RWPE1 (cell line): ENCODE measurements at regions not wholly inside any gene's neighbourhood (a gene's known extent, or its start where the extent isn't known, plus 50 kb on each side); places are given as distances from the start of the nearest gene placed in this dataset.

ENCODE experiments used
- CTCF ChIA-PET: fragments of 350-600 bp; sonication (Branson Sonifier 250); formaldehyde crosslinking; extraction: SDS; loops from one replicate; lab custom pipeline; 2021; lab: Yijun Ruan, JAX
- POLR2A ChIA-PET: fragments of 400-600 bp; formaldehyde crosslinking; extraction: SDS; loops from one replicate; lab custom pipeline; 2020; ENCODE audit warnings: antibody characterized with exemption; ENCODE audit not compliant: low non-redundant PET; lab: Yijun Ruan, JAX
- DNase-seq: peaks from one replicate; pipeline ENCODE4 v3.0.0; 2012; ENCODE audit warnings: low spot score
- H3K27ac ChIP-seq: fragments of 450-650 bp; 2 replicates; pipeline ENCODE4 v1.5.1; 2017
- TF ChIP-seq, protein P1 (sequence below): fragments of 450-650 bp; conservative IDR thresholded peaks from 2 replicates; pipeline ENCODE4 v1.5.1; 2017; ENCODE audit warnings: low read depth, mild to moderate bottlenecking

- no peak overlapping the region for H3K27ac ChIP-seq
- POLR2A ChIA-PET, result no interaction called here
- TF ChIP-seq, protein P1, sequence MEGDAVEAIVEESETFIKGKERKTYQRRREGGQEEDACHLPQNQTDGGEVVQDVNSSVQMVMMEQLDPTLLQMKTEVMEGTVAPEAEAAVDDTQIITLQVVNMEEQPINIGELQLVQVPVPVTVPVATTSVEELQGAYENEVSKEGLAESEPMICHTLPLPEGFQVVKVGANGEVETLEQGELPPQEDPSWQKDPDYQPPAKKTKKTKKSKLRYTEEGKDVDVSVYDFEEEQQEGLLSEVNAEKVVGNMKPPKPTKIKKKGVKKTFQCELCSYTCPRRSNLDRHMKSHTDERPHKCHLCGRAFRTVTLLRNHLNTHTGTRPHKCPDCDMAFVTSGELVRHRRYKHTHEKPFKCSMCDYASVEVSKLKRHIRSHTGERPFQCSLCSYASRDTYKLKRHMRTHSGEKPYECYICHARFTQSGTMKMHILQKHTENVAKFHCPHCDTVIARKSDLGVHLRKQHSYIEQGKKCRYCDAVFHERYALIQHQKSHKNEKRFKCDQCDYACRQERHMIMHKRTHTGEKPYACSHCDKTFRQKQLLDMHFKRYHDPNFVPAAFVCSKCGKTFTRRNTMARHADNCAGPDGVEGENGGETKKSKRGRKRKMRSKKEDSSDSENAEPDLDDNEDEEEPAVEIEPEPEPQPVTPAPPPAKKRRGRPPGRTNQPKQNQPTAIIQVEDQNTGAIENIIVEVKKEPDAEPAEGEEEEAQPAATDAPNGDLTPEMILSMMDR, result no peak
- CTCF ChIA-PET, result no interaction called here
- DNase-seq, result no peak
These were observed 288.0 kb upstream of the SLC10A2 start for GRCh38 chr13:103354171-103354570.

- peak; percentile 8 for DNase-seq
- POLR2A ChIA-PET, result no interaction called here
- H3K27ac ChIP-seq, result no peak overlapping the region
- TF ChIP-seq, protein P1, result no peak
- CTCF ChIA-PET, result no interaction called here
These were observed 285.0 kb upstream of the SLC10A2 start for GRCh38 chr13:103351035-103351828.

GRCh38 chr13:103350147-103350546 is 283.9 kb upstream of the SLC10A2 start:
- TF ChIP-seq, protein P1, result no peak
- ChIA-PET CTCF (no interaction called here), POLR2A (no interaction called here)
- DNase-seq, result no peak
- no peak overlapping the region for H3K27ac ChIP-seq

DNA sequence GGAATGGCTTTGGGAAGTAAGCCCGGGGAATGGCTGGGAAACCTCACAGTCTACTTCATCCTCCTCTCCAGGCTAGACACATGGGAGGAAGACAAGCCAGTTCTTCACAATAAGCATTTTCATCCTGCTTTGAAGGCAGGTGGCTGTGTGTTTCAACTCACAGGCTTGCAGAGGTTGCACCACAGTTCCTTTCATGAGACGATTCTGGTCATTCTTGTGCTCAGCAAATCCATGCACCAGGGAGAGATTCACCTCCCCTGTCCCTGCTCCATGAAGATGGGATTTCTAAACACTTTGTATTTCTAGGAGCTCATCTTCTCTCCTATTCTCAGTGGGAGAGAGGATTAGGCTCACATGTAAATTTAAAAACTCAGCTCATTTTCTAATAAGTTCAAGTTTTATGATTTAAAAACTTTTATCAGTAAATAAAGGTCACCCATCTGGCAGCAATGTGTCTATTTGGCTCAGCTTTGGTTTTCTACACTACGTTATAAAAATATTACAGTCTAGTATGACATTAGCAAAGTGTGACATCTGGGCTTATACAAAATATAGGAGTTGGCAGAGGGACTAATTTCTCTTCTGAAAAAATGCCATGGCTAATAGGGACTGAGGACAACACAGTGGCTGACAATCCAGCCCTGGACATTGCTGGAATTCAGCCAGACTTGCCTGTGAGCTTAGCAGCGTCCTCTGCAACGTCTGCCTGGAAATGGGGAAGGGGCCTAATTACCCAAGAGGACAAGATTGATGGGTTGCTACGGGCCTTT is 283.2 kb upstream of the SLC10A2 start:
- TF ChIP-seq, protein P1, result no peak
- no peak overlapping the region for H3K27ac ChIP-seq
- POLR2A ChIA-PET, result no interaction called here
- CTCF ChIA-PET, result interaction anchor here (0.6 kb wide), 1 partner anchor 767 kb away, joined by 5 read pairs; no protein-coding TSS in a partner anchor
- DNase-seq, result no peak

- TF ChIP-seq, protein P1, result no peak
- POLR2A ChIA-PET, result no interaction called here
- H3K27ac ChIP-seq, result no peak overlapping the region
- no peak for DNase-seq
- CTCF ChIA-PET, result interaction anchor here (0.6 to 0.7 kb wide), 2 partner anchors 16 to 42 kb away, joined by 4 read pairs; no protein-coding TSS in a partner anchor
These were observed 269.0 kb upstream of the SLC10A2 start for GRCh38 chr13:103335241-103335640.

- CTCF ChIA-PET, result no interaction called here
- H3K27ac ChIP-seq, result no peak overlapping the region
- POLR2A ChIA-PET, result no interaction called here
- DNase-seq, result no peak
- TF ChIP-seq, protein P1, result no peak
These were observed 265.7 kb upstream of the SLC10A2 start for GRCh38 chr13:103331924-103332323.
